ENCODE measurements at regions not wholly inside any gene's neighbourhood (a gene's known extent, or its start where the extent isn't known, plus 50 kb on each side); places are given as distances from the start of the nearest gene placed in this dataset.

- H3K4me1 ChIP-seq = no peaks in the 10 kb centered on the region
- no peak for DNase-seq (ENCODE audit: low spot score in 2 of 2)
- H3K27me3 ChIP-seq = no peaks in the 10 kb centered on the region
- H3K9me3 ChIP-seq = no peaks in the 10 kb centered on the region
- no peak overlapping the region for H3K4me3 ChIP-seq
- no peaks in the 10 kb centered on the region for H3K36me3 ChIP-seq
- no peak overlapping the region for H3K27ac ChIP-seq
- TF ChIP-seq CTCF (IDR thresholded peaks at IDR 0.05) (no peak), POLR2A (IDR thresholded peaks at IDR 0.05) (no peak)
- 60 to 68% methylated on average over 4 of the region's 4 CpGs for WGBS, 2 donors
These were observed 87.1 kb upstream of the SALL4 start for GRCh38 chr20:51889466-51889865.

GRCh38 chr20:51888291-51888690 is 86.0 kb upstream of the SALL4 start:
- no peaks in the 10 kb centered on the region for H3K4me1 ChIP-seq
- no peaks in the 10 kb centered on the region for H3K36me3 ChIP-seq
- DNase-seq (ENCODE audit: low spot score in 2 of 2) = no peak
- no peak overlapping the region for H3K4me3 ChIP-seq
- TF ChIP-seq EP300 (IDR thresholded peaks at IDR 0.05) (no peak), POLR2A (IDR thresholded peaks at IDR 0.05) (no peak), CTCF (IDR thresholded peaks at IDR 0.05) (no peak)
- WGBS, 2 donors = 62 to 66% methylated on average over 10 of the region's 10 CpGs
- no peak overlapping the region for H3K27ac ChIP-seq
- H3K27me3 ChIP-seq = no peaks in the 10 kb centered on the region
- no peaks in the 10 kb centered on the region for H3K9me3 ChIP-seq

DNA sequence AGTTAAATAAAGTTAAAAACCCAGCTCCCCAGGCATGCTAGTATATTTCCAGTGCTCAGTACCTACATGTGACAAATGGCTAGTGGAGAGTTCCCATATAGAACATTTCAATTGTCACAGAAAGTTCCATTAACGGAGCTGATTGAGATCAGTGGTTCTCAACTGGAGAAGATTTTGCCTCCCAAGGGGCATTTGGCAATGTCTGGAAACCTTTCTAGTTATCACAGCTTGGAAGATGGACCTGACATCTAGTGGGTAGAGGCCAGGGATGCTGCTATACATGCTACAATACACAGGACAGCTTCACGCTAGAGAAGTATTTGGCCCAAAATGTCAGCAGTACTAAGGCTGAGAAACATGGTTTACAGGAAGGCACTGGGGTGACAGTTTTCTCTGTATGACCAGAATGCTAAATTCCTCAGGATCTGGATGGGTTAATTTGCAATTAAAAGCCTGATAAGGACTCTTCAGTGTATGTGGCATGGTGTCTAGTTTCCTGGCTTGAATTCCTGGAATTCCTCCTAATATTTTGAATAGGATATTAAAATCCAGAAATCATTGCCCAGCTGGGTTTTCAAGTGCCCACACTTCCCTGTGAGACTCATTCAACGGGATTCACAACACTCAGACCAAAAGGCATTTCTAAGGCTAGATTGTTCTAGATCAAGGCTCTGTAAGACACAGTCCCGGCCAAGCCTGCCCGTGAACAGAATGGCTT is 84.7 kb upstream of the SALL4 start:
- no peak for TF ChIP-seq CTCF (IDR thresholded peaks at IDR 0.05)
- TF ChIP-seq EP300 (IDR thresholded peaks at IDR 0.05) = no peak

GRCh38 chr20:51886341-51886740 is 84.0 kb upstream of the SALL4 start:
- H3K4me3 ChIP-seq = no peak overlapping the region
- no peaks in the 10 kb centered on the region for H3K4me1 ChIP-seq
- H3K9me3 ChIP-seq = no peaks in the 10 kb centered on the region
- WGBS, 2 donors = 64 to 66% methylated on average over 2 of the region's 2 CpGs
- H3K27ac ChIP-seq = no peak overlapping the region
- no peak for DNase-seq (ENCODE audit: low spot score in 2 of 2)
- no peaks in the 10 kb centered on the region for H3K27me3 ChIP-seq
- H3K36me3 ChIP-seq = no peaks in the 10 kb centered on the region
- no peak for TF ChIP-seq EP300 (IDR thresholded peaks at IDR 0.05)
- TF ChIP-seq POLR2A (IDR thresholded peaks at IDR 0.05) = no peak
- no peak for TF ChIP-seq CTCF (IDR thresholded peaks at IDR 0.05)

More for the DNA sequence above, 84.7 kb upstream of the SALL4 start:
- no peaks in the 10 kb centered on the region for H3K9me3 ChIP-seq
- no peaks in the 10 kb centered on the region for H3K4me1 ChIP-seq
- H3K27me3 ChIP-seq = no peaks in the 10 kb centered on the region
- H3K4me3 ChIP-seq = no peak overlapping the region
- DNase-seq (ENCODE audit: low spot score in 2 of 2) = no peak
- H3K27ac ChIP-seq = no peak overlapping the region
- WGBS, 2 donors = 52 to 56% methylated on average over 5 of the region's 5 CpGs
- no peaks in the 10 kb centered on the region for H3K36me3 ChIP-seq

GRCh38 chr20:51884561-51884960 is 82.2 kb upstream of the SALL4 start:
- 56 to 60% methylated on average over 5 of the region's 5 CpGs for WGBS, 2 donors
- no peaks in the 10 kb centered on the region for H3K4me1 ChIP-seq
- H3K4me3 ChIP-seq = no peak overlapping the region
- no peaks in the 10 kb centered on the region for H3K36me3 ChIP-seq
- H3K9me3 ChIP-seq = no peaks in the 10 kb centered on the region
- no peak for DNase-seq (ENCODE audit: low spot score in 2 of 2)
- H3K27me3 ChIP-seq = no peaks in the 10 kb centered on the region
- no peak overlapping the region for H3K27ac ChIP-seq
- no peak for TF ChIP-seq CTCF (IDR thresholded peaks at IDR 0.05)
- TF ChIP-seq EP300 (IDR thresholded peaks at IDR 0.05) = no peak
- TF ChIP-seq POLR2A (IDR thresholded peaks at IDR 0.05) = no peak

Measured in tibial nerve (tissue), 4 donors.